GM21717 (cell line): ENCODE measurements at regions not wholly inside any gene's neighbourhood (a gene's known extent, or its start where the extent isn't known, plus 50 kb on each side); places are given as distances from the start of the nearest gene placed in this dataset.
A peak's percentile ranks its signal among the peaks of the same experiment; 100 is the strongest.

Source experiments
- ATAC-seq: cut with Tn5 transposase; IDR thresholded peaks from one replicate; pipeline ENCODE4 v1.9.1; 2021; ENCODE audit warnings: mild to moderate bottlenecking, moderate library complexity; ENCODE audit not compliant: unreplicated experiment

DNA sequence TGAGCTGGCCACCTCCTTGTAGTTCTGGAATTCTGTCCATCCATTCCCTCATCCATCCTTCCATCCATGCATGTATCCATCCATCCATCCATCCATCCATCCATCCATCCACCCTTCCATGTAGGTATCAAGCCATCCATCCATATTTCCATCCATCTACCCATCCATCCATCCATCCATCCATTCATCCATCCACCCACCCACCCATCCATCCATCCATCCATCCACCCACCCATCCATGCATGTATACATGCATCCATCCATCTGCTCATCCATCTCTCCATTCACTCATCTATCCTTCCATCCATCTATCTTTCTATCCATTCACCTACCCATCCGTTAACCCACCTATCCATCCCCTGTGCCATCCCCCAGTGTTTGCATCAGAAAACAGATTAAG lies 153.6 kb upstream of the STX18 start:
- ATAC-seq: no peak

DNA sequence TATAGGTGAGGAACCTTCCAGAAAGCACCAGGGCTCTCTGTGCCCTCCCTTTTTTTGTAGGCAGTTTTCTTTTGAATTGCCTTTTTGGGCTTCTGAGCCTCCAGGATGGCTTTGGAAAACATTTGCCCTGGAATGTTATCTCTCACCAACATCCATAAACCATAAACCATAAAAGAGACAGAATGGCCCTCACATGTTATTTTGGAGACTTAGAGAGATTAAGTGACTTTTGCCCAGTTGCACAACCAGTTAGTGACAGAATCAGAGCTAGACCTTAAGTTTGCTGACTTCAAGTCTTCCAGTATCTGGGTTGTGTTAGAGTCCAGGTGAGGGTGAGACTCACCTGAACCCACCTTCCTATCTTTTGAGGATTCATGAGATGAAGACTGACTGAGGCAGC lies 153.0 kb upstream of the STX18 start:
- ATAC-seq: no peak

DNA sequence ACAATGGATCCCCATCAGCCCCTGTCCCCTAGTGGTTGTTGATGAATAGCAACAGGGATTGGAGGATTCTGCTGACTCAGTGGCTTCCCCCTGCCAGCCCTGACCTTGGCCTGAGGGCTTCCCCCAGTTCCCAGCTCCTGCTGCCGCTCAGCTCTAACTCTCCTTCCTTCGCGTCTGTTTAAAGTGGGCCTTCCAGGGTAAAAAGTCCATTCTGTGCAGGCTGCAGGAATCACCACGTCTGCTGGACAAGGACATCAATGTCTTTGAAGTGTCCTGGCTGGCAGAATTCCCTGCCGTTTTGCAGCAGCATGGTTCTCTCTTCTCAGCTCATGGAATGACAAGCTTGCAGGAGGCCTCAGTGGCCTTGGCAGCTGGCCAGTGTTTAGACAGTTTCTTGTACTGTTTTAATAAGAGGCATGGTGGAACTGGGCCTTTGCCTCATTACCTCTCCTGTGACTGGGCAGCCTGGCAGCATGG lies 152.5 kb upstream of the STX18 start:
- no peak for ATAC-seq

DNA sequence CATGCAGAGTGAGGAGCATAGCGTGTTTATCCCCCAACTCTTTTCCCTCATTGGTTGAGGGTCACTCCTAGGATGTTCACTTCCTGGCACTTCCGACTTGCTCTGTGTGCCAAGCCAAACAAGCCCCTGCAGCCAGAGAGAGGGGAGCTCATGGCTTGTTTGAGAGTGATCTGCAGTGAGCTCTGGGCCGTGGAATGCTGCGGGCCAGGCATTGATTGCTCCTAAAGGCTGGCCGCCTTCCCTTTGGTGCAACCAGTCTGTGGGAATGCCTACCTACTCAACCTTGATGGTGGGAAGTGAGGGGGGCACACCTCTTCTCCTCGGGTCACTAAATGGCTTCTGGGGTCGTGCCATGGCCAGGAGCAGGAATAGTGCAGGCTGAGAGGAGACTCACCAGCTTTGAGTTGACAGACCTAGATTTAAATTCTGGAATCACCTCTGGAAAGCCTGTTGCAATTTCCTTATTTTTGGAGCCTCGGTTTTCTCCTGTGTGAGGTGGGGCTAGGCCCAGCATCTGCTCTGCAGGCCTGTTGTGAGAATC lies 152.0 kb upstream of the STX18 start:
- ATAC-seq: no peak

DNA sequence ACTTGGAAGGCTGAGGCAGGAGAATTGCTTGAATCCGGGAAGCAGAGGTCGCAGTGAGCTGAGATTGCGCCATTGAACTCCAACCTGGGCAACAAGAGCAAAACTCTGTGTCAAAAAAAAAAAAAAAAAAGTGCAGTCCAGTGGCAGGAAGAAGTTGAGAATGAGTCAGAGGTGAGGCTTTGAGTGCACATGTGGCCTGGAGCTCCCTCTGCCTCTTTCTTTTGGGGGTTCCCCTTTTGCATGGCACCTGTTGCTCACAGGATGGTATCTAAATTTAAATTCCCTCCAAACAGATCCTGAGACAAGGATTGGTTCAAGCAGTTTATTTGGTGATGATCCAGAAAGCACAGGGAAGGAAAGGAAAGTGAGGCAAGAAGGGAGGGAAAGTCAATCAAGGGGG lies 151.4 kb upstream of the STX18 start:
- peak; percentile 54 for ATAC-seq

DNA sequence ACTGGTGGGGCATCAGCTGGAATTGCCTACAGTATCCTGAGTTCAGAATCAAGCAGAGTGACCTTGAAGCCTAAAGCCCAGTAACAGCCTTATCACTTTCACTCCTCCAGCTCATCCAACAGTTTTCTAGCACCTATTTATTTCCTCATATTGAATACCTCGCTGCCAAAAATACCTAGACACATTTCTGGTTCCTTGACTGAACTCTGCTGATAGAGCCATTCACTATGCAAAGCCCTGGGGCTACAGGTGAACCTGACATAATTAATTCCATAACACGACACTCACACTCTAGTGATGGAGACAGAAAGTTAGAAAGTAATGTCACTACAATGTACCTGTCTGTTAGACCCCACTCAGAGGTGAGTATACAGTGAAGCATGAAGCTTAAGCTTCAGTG lies 149.0 kb upstream of the STX18 start:
- no peak for ATAC-seq

DNA sequence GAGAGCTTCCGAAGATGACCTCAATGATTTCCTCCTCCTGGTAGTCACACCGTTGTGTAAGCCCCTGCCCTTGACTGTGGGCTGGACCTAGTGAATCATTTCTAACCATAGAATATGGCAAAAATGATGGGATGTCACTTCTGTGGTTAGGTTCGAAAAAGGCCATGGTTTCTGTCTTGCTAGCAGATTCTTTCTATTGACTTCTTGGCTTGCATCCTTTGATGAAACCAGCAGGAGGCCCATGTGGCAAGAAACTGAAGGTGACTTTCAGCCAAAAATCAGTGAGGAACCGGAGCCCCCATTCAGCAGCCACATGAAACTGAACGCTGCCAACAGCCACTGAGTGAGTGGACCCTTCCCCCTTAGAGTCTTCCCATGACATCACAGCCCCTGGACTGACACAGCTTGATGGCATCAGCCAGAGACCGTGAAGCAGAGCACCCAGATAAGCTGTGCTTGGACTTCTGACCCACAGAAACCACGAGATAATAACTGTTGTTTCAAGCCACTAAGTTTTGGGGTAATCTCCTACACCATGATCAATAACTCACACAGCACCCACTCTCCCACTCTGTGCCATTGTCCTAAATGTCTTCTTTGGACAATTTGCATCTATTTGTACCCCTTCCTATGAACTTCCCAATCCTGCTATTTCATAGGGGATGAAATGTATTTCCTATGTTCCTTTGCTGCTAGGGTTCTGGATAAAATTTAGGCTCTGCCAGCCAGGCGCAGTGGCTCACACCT lies 148.0 kb upstream of the STX18 start:
- peak; percentile 62 for ATAC-seq

DNA sequence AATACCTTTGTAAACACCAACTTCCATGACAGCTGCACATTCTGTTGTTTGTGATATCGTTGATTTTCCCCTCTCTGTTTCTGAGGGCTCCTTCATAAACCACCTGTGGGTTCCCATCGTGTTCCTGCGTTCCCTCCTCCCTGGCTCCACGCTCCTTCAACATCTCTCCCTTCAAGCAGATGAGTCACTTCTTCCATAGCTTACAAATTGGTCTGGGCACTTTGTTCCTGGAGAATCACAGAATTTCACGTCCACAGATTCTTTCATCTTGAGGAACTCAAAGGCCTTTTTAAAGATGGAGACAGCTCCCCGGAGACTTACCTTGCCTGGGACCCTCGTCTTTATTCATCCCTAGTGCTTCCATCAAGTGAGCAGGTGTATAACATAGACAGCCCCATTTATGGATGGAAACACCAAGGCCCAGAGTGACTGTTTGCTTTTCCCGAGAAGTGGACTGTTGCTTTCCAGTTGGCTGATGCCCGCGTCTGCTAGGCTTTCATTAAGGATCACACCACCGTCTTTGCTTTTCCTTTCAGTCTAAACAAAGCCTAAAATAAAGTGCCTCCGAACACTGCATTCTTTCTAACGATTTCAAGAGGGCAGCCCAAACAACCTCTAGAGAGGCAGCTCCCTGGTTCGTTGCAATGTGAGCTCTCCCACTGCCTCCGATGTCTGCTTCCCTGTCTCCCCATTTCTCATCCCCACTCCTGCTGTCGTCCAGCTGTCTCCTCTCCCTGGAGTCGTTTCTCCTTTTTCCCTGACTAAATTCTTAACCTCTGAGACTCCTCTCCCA lies 146.3 kb upstream of the STX18 start:
- no peak for ATAC-seq

DNA sequence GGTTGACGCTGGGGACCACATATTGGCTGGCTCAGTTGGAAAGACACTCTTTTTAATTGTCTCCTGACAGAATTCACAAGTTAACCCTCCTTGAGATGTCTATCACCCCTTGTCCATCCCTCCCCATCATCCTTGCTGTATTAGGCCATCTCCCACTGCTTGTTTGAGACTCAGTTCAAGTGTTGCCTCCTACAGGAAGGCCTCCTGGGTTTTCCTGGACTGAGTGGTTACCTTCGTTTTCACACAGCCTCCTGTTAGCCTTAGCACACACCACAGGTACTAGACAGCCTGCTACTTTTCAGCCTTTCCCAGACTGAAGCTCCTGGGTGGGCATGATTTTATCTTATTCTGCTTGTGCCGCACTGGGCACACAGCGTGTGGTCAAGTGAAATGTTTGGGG lies 145.3 kb upstream of the STX18 start:
- no peak for ATAC-seq

DNA sequence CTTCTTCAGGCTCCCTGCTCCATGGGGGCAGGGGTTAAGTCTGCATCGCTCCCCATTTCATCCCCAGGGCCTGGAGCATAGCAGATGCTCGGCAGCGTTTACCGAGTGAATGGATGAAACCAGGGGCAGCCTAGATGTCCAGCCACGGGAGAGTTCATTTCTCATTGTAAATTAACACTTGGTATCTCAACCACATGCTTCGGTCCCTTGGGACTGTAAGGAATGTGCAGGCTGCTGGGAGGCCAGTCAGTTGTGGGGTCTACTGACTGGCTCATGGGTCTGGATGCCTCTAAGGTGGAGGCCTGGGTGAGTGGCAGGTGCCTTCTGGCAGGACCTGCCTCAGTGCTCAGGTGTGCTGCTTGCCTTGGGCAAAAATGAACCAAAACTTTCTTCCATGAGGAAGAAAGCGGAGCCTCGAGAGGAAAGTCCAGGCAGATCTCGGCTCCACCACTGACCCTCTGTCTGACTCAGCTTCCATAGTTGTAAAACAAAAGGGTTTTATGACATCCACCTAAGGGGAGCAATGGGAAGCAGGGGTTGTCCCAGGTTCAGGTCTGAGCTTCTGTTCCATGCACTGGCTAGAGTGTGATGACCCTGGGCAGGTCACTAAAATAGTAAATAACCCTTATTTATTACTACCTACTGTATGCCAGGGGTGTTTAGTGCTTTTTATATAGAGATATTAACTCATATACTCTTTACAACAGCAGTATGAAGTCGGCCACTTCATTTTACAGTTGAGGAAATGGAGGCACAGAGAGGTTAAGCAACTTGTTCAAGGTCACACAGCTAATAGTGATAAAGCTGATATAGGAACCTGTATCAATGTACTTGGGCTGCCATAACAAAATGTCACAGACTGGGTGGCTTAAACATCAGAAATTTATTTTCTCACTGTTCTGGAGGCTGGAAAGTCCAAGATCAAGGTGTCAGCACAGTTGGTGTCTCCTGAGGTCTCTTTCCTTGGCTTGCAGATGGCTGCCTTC lies 144.3 kb upstream of the STX18 start:
- ATAC-seq: no peak

DNA sequence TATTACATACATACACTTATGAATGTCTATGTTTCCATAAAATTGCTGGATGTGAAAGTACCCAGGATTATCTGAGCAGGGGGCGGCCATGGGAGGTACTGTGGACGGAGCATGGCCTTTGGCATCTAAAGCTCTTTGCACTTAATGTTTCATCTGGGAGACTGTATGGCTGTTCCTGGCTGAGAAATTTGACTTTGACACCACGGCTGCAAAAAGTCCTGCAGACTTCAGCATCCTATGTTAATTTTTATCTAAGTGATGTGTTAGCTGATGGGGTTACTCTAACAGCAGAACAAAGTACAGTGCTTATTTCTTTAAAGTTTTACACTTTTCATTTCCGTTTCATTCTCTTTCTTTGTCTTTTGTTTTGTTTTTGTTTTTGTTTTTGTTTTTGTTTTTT lies 139.8 kb upstream of the STX18 start:
- ATAC-seq: no peak

DNA sequence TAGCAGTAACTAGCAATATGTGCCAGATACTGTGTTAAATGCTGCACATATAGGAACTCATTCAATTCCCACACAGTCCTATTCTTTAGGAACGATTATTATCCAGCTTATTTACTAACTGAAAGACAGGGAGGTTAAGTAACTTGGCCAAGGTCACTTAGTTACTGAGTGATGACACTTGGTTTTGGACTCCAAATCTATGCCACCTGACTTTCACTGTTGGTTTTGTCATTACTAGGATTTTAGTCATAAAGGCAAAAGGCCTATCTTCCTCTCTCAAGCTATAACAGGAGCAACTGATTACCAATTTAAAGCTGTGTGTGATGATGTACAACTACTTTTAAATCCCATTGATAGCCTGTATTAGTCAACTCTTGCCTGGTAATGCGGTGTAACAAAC lies 138.9 kb upstream of the STX18 start:
- ATAC-seq: no peak

DNA sequence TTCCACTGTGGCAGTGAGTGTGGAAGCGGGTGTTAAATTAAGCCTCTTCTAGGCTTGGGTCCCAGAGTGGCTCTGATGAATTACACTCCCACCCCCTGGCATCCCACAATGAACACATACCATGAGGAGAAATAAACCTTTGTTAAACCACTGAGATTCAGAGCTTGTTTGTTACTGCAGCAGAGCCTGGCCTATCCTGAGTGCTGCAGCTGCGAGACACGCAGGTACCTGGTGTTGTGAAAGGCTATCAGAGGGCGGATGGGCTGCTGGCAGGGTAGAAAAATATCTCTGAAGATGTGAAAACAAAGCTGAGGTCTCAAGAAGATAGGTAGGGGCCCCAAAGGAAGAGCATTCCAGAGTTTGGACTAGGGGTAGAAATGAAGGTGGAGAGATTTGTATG lies 138.4 kb upstream of the STX18 start:
- ATAC-seq: no peak

DNA sequence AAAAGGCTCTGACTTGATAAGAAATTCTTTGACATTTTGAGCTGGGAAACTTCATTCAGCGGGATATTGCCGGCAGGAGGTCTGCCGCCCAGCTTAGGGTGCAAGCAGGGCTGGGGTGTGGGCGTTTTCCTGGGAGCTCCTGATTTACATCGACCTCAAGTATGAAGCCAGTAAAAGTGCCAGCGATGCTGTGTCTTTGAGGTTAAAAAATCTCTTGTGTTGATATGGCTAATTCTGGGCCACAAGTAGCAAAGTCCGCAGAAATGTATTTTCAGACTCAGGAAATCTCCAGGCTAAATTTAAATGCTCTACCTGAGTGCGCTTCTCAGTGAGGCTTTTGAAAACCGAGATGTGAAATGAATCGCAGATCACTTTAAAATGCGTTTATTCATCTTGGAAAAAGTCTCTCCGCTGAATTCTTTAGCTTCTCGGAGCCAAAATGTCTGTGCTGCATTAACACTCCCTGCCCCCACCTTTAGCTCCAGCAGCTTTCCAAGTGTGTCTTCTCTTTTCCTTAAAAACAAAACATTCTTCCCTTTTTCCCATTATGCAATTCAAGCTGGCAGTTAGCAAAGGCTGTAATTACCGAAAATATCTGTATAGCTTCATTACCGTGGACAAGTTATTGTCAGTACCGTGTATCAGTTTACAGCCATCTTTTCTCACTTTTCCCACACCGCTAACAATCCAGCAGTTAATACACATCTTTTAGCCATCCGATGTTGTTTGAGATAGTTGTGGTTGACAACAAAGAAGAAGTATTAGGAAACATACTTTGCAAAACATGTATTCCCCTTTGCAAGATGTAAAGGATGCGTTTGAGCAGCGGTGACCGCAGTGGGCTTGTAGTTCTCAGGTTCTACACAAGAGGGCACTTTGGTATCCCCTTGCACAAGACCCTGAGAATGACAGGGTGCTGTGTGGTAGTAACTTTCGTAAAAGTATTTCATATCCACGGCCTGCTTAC lies 136.0 kb upstream of the STX18 start:
- ATAC-seq: no peak

DNA sequence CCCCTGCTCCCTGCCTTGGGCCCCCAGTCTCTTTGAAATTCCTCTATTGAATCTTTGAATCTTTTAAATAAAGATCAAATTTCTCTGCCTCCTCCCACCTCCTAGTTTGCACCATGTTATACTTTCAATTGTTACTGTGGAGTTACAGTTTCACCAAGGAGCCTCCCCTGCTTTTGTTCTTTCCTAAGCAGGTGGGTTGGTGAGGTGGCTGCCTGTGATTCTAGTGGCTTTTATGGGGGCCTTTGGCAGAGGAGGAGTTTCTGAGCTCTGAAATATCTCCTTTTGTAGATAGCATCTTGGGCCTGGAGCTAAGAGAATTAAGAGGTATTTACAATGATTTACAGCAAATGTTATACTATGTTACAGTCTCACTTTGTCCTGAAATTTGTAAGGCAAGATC lies 133.8 kb upstream of the STX18 start:
- ATAC-seq: no peak

DNA sequence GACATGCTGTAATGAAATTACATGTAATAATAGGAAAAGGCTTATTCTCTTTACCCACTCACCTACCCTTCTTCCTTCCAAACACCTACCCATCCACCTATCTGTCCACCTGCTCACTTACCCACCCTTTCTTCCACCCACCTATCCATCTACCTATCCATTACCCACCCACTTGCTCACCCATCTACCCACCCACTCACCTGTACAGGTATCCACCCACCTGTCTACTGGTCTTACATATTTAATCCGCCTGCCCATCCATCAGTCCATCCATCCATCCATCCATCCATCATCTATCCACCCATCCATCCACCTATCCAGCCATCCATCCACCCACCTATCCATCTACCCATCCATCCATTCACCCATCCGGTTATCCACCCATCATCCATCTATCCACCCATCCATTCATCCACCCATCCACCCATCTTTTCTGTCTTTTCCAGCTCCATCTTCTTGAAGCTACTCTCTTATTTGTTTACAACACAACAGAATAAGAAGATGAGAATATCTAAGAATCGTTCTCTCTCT lies 133.3 kb upstream of the STX18 start:
- ATAC-seq: no peak

DNA sequence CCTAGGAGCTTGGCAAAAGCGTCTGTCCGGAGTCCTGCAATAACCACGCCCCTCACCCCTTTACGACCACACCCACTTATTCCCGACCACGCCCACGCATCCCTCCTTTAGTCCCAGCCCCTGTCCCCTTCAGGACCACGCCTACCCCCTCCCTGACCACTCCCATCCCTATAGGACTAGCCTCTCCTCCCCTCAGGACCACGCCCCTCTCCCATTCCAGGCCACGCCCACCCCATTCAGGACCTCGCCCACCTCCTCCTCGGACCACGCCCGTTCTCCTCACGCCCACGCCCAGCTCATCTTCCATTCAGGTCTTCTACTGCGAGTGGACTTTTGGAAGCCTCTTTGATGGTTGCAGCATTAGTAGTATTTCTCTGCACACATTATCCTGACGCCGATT lies 131.2 kb upstream of the STX18 start:
- no peak for ATAC-seq

DNA sequence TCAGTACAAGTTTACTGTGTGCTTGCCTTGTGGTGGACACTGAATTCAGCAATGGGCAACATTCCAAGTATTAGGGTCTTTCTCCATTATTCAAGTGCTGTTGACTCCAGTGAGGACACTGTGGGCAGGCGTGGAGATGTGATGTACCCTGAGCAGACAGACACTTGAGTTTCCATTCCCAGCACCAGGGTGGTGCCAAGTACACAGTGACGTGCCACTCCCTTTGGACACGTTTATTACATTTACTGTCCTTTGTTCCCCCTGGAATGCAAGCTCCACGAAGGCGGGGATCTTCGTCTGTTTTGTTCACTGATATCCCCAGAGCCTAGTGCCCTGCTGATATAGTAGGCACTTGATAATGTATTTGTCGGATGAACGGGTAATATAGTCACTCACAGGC lies 130.6 kb upstream of the STX18 start:
- no peak for ATAC-seq

DNA sequence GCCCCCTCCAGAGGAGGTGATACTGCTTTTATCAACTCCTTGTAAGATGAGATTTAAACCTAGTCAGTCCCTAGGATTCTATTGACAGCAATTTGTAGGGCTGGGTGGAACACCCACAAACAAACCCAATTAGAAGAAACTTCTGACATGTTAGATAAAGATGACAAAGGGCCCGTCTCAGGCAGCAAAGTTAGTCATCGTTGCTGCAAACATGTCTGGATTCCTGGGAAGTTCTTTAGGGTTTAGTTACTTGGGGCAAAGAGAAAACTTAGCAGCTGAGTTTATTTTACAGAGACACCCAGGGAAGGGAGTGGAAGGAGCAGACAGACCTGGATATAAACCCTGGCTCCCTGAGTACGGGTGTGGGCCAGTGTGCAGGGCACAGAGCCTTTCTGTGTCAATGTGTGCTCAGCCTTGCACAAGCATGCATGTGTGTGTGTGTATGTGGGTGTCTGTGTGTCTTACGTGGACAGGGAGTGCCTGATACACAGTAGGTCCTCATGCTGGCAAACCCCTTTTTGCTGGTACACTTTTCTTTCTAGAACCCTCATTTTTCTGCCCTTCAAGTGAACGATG lies 130.0 kb upstream of the STX18 start:
- no peak for ATAC-seq
